ENCODE measurements at regions not wholly inside any gene's neighbourhood (a gene's known extent, or its start where the extent isn't known, plus 50 kb on each side); places are given as distances from the start of the nearest gene placed in this dataset.

DNA sequence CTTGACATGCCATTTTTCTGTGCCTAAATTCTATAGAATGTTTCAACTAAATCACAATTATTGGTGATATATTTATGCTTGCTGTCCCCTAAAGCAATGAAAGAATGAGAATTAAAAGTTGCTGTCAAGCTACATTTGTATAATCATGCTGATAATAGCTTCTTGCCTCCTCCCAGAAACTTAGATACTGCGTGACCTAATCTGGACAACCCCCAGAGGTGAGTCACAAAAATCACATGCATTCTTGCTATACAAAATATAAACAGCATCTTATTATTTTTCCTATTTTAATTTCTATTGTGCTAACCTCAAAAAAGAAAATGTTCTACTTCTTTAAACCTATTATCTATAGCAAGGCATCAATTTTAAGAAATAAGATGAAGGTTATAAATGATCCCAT is 995.8 kb upstream of the ACO1 start:
- TF ChIP-seq, protein P1, sequence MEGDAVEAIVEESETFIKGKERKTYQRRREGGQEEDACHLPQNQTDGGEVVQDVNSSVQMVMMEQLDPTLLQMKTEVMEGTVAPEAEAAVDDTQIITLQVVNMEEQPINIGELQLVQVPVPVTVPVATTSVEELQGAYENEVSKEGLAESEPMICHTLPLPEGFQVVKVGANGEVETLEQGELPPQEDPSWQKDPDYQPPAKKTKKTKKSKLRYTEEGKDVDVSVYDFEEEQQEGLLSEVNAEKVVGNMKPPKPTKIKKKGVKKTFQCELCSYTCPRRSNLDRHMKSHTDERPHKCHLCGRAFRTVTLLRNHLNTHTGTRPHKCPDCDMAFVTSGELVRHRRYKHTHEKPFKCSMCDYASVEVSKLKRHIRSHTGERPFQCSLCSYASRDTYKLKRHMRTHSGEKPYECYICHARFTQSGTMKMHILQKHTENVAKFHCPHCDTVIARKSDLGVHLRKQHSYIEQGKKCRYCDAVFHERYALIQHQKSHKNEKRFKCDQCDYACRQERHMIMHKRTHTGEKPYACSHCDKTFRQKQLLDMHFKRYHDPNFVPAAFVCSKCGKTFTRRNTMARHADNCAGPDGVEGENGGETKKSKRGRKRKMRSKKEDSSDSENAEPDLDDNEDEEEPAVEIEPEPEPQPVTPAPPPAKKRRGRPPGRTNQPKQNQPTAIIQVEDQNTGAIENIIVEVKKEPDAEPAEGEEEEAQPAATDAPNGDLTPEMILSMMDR (tag by site-specific recombination; IDR thresholded peaks at IDR 0.05): no peak
- TF ChIP-seq RBAK (tag by site-specific recombination; IDR thresholded peaks at IDR 0.05) (no peak), ZEB2 (tag by site-specific recombination; IDR thresholded peaks at IDR 0.05) (no peak), MEIS1 (CRISPR knock-in tag; IDR thresholded peaks at IDR 0.05; ENCODE audit: borderline replicate concordance) (no peak), ZNF280D (tag by site-specific recombination; IDR thresholded peaks at IDR 0.05) (no peak), TCF7L2 (IDR thresholded peaks at IDR 0.05; ENCODE audit: borderline replicate concordance, low read depth, low read length) (no peak), PRDM1 (tag by site-specific recombination; IDR thresholded peaks at IDR 0.05) (no peak)
- TF ChIP-seq, protein P2, sequence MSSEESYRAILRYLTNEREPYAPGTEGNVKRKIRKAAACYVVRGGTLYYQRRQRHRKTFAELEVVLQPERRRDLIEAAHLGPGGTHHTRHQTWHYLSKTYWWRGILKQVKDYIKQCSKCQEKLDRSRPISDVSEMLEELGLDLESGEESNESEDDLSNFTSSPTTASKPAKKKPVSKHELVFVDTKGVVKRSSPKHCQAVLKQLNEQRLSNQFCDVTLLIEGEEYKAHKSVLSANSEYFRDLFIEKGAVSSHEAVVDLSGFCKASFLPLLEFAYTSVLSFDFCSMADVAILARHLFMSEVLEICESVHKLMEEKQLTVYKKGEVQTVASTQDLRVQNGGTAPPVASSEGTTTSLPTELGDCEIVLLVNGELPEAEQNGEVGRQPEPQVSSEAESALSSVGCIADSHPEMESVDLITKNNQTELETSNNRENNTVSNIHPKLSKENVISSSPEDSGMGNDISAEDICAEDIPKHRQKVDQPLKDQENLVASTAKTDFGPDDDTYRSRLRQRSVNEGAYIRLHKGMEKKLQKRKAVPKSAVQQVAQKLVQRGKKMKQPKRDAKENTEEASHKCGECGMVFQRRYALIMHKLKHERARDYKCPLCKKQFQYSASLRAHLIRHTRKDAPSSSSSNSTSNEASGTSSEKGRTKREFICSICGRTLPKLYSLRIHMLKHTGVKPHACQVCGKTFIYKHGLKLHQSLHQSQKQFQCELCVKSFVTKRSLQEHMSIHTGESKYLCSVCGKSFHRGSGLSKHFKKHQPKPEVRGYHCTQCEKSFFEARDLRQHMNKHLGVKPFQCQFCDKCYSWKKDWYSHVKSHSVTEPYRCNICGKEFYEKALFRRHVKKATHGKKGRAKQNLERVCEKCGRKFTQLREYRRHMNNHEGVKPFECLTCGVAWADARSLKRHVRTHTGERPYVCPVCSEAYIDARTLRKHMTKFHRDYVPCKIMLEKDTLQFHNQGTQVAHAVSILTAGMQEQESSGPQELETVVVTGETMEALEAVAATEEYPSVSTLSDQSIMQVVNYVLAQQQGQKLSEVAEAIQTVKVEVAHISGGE (tag by site-specific recombination; conservative IDR thresholded peaks at IDR 0.05; ENCODE audit: low read depth): no peak

Data from HEK293 (cell line).